Amniotic epithelial cell (primary cell): ENCODE measurements at regions not wholly inside any gene's neighbourhood (a gene's known extent, or its start where the extent isn't known, plus 50 kb on each side); places are given as distances from the start of the nearest gene placed in this dataset.

Experiments
- DNase-seq: peaks from one replicate; pipeline ENCODE4 v3.0.0-alpha.2; 2010; ENCODE audit warnings: low read depth

GRCh38 chr7:80403686-80404241 is 108.1 kb downstream of the GNAT3 start:
- DNase-seq: peak; percentile 41

- DNase-seq: no peak
Observed at GRCh38 chr7:80401708-80402107, 110.2 kb downstream of the GNAT3 start.

GRCh38 chr7:80393786-80394185 is 118.1 kb downstream of the GNAT3 start:
- DNase-seq: no peak

- peak; percentile 58 for DNase-seq
Observed at GRCh38 chr7:80392229-80393169, 119.4 kb downstream of the GNAT3 start.

GRCh38 chr7:80387634-80388193 is 124.2 kb downstream of the GNAT3 start:
- DNase-seq: no peak

GRCh38 chr7:80386686-80387085 is 125.2 kb downstream of the GNAT3 start:
- DNase-seq: peak; percentile 54

- peak; percentile 74 for DNase-seq
Observed at GRCh38 chr7:80385508-80385907, 126.4 kb downstream of the GNAT3 start.

- DNase-seq: no peak
Observed at GRCh38 chr7:80380957-80381356, 130.9 kb downstream of the GNAT3 start.

GRCh38 chr7:80379034-80379982 is 132.6 kb downstream of the GNAT3 start:
- peak; percentile 69 for DNase-seq

GRCh38 chr7:80374321-80374720 is 137.5 kb downstream of the GNAT3 start:
- no peak for DNase-seq

- no peak for DNase-seq
Observed at GRCh38 chr7:80373429-80374032, 138.3 kb downstream of the GNAT3 start.

- peak; percentile 70 for DNase-seq
Observed at GRCh38 chr7:80372415-80372814, 139.4 kb downstream of the GNAT3 start.

GRCh38 chr7:80370587-80370986 is 141.3 kb downstream of the GNAT3 start:
- DNase-seq: no peak

GRCh38 chr7:80369321-80369720 is 142.5 kb downstream of the GNAT3 start:
- DNase-seq: no peak

GRCh38 chr7:80362677-80363076 is 149.2 kb downstream of the GNAT3 start:
- no peak for DNase-seq

GRCh38 chr7:80362010-80362618 is 149.8 kb downstream of the GNAT3 start:
- no peak for DNase-seq

- no peak for DNase-seq
Observed at GRCh38 chr7:80359476-80359875, 152.4 kb downstream of the GNAT3 start.

- no peak for DNase-seq
Observed at GRCh38 chr7:80359029-80359428, 152.8 kb downstream of the GNAT3 start.

- DNase-seq: peak; percentile 84
Observed at GRCh38 chr7:80357530-80357929, 154.3 kb downstream of the GNAT3 start.

GRCh38 chr7:80350430-80350829 is 161.4 kb downstream of the GNAT3 start:
- no peak for DNase-seq

GRCh38 chr7:80348223-80348622 is 163.6 kb downstream of the GNAT3 start:
- no peak for DNase-seq
